ENCODE measurements at regions not wholly inside any gene's neighbourhood (a gene's known extent, or its start where the extent isn't known, plus 50 kb on each side); places are given as distances from the start of the nearest gene placed in this dataset.

GRCh38 chr1:234879147-234880080 lies 249.2 kb downstream of the TOMM20 start:
- no peak for DNase-seq (ENCODE audit: low spot score)
- Mint-ChIP-seq H3K27ac (ENCODE audit: unreplicated experiment) (no peak overlapping the region), H3K36me3 (ENCODE audit: low read depth, unreplicated experiment) (peaks cover 9% of the 10 kb centered on the region), H3K9me3 (ENCODE audit: unreplicated experiment) (no peaks in the 10 kb centered on the region), H3K27me3 (ENCODE audit: unreplicated experiment) (peaks cover 1% of the 10 kb centered on the region), H3K4me3 (ENCODE audit: unreplicated experiment) (no peak overlapping the region), H3K4me1 (ENCODE audit: unreplicated experiment) (peaks cover 9% of the 10 kb centered on the region)
- TF ChIP-seq CTCF (IDR thresholded peaks at IDR 0.05; ENCODE audit: unreplicated experiment): no peak

GRCh38 chr1:234878288-234878687 lies 250.3 kb downstream of the TOMM20 start:
- no peak overlapping the region for H3K4me3 Mint-ChIP-seq (ENCODE audit: unreplicated experiment)
- peaks cover 9% of the 10 kb centered on the region for H3K4me1 Mint-ChIP-seq (ENCODE audit: unreplicated experiment)
- no peak overlapping the region for H3K27ac Mint-ChIP-seq (ENCODE audit: unreplicated experiment)
- no peaks in the 10 kb centered on the region for H3K9me3 Mint-ChIP-seq (ENCODE audit: unreplicated experiment)
- DNase-seq (ENCODE audit: low spot score): no peak
- peaks cover 3% of the 10 kb centered on the region for H3K27me3 Mint-ChIP-seq (ENCODE audit: unreplicated experiment)
- no peaks in the 10 kb centered on the region for H3K36me3 Mint-ChIP-seq (ENCODE audit: low read depth, unreplicated experiment)
- TF ChIP-seq CTCF (IDR thresholded peaks at IDR 0.05; ENCODE audit: unreplicated experiment): no peak

- Mint-ChIP-seq H3K4me3 (ENCODE audit: unreplicated experiment) (no peak overlapping the region), H3K36me3 (ENCODE audit: low read depth, unreplicated experiment) (no peaks in the 10 kb centered on the region), H3K9me3 (ENCODE audit: unreplicated experiment) (no peaks in the 10 kb centered on the region), H3K4me1 (ENCODE audit: unreplicated experiment) (peaks cover 9% of the 10 kb centered on the region), H3K27me3 (ENCODE audit: unreplicated experiment) (peaks cover 3% of the 10 kb centered on the region), H3K27ac (ENCODE audit: unreplicated experiment) (no peak overlapping the region)
- TF ChIP-seq CTCF (IDR thresholded peaks at IDR 0.05; ENCODE audit: unreplicated experiment): no peak
- DNase-seq (ENCODE audit: low spot score): no peak
Observed at GRCh38 chr1:234877761-234878160, 250.9 kb downstream of the TOMM20 start.

- peaks cover 3% of the 10 kb centered on the region for H3K27me3 Mint-ChIP-seq (ENCODE audit: unreplicated experiment)
- H3K9me3 Mint-ChIP-seq (ENCODE audit: unreplicated experiment): no peaks in the 10 kb centered on the region
- TF ChIP-seq CTCF (IDR thresholded peaks at IDR 0.05; ENCODE audit: unreplicated experiment): no peak
- DNase-seq (ENCODE audit: low spot score): no peak
- H3K36me3 Mint-ChIP-seq (ENCODE audit: low read depth, unreplicated experiment): no peaks in the 10 kb centered on the region
- H3K27ac Mint-ChIP-seq (ENCODE audit: unreplicated experiment): peak overlapping the region; percentile 48
- H3K4me3 Mint-ChIP-seq (ENCODE audit: unreplicated experiment): no peak overlapping the region
- H3K4me1 Mint-ChIP-seq (ENCODE audit: unreplicated experiment): peaks cover 14% of the 10 kb centered on the region
Observed at GRCh38 chr1:234875953-234876855, 252.4 kb downstream of the TOMM20 start.
